Tibial nerve (tissue), 4 donors: ENCODE measurements at regions not wholly inside any gene's neighbourhood (a gene's known extent, or its start where the extent isn't known, plus 50 kb on each side); places are given as distances from the start of the nearest gene placed in this dataset.

Experiments used
- DNase-seq, 2 donors: peaks; one replicate each; pipeline ENCODE4 v3.0.0-alpha.2; 2019; ENCODE audit warnings: low spot score in 2 of 2
- H3K27ac ChIP-seq, 4 donors: fragments of 200-600 bp; sonication (generic) in 3 of 4; one replicate each; pipeline ENCODE4 v1.5.1; 2017 to 2019; ENCODE audit warnings: mild to moderate bottlenecking in 1 of 4
- H3K27me3 ChIP-seq, 2 donors: fragments of 200-600 bp; sonication (generic) in 1 of 2; one replicate each; pipeline versions ENCODE4 v1.5.1 to v1.6.0; 2017 to 2019
- H3K36me3 ChIP-seq, 3 donors: fragments of 200-600 bp; sonication (generic); one replicate each; pipeline ENCODE4 v1.5.1; 2018 to 2019
- H3K4me1 ChIP-seq, 4 donors: fragments of 200-600 bp; sonication (generic) in 3 of 4; one replicate each; pipeline ENCODE4 v1.5.1; 2017 to 2019
- H3K4me3 ChIP-seq, 4 donors: fragments of 200-600 bp; sonication (generic) in 3 of 4; one replicate each; pipeline ENCODE4 v1.5.1; 2017 to 2019; ENCODE audit warnings: mild to moderate bottlenecking in 1 of 4, moderate library complexity in 1 of 4
- H3K9me3 ChIP-seq, 4 donors: fragments of 200-600 bp; sonication (generic) in 3 of 4; one replicate each; pipeline ENCODE4 v1.5.1; 2017 to 2019
- CTCF ChIP-seq, 5 experiments: fragments of 200-600 bp in 3 of 5; fragments of 450-650 bp in 2 of 5; sonication (generic) in 3 of 5; IDR thresholded peaks; one replicate each; pipeline ENCODE4 v1.5.1; 2016 to 2019; ENCODE audit warnings: antibody characterized with exemption in 5 of 5, mild to moderate bottlenecking in 3 of 5, moderate library complexity in 2 of 5
- EP300 ChIP-seq, 2 donors: sonication (generic); formaldehyde crosslinking; IDR thresholded peaks; one replicate each; pipeline ENCODE4 v1.6.1; 2017; ENCODE audit warnings: antibody characterized with exemption in 2 of 2, mild to moderate bottlenecking in 1 of 2
- POLR2A ChIP-seq, 2 donors: fragments of 450-650 bp; IDR thresholded peaks; one replicate each; pipeline ENCODE4 v1.6.1; 2017; ENCODE audit warnings: antibody characterized with exemption in 2 of 2, mild to moderate bottlenecking in 2 of 2, moderate library complexity in 2 of 2
- WGBS, 2 donors: methylation state at CpG; one replicate each; pipeline ENCODE4 v1.1.5; 2018; 5-methylcytosine and 5-hydroxymethylcytosine counted together

- H3K9me3 ChIP-seq: no peaks in the 10 kb centered on the region
- TF ChIP-seq CTCF (IDR thresholded peaks at IDR 0.05) (no peak), POLR2A (IDR thresholded peaks at IDR 0.05) (no peak), EP300 (IDR thresholded peaks at IDR 0.05) (no peak)
- H3K36me3 ChIP-seq: no peaks in the 10 kb centered on the region
- no peak overlapping the region for H3K27ac ChIP-seq
- no peak for DNase-seq
- no peak overlapping the region for H3K4me3 ChIP-seq
- H3K27me3 ChIP-seq: no peaks in the 10 kb centered on the region
- 89 to 92% methylated on average over 3 of the region's 3 CpGs for WGBS, 2 donors
- H3K4me1 ChIP-seq: peaks cover 0 to 37% (median 16%) of the 10 kb centered on the region in 4 donors
These were observed 108.2 kb upstream of the STK17B start for GRCh38 chr2:196279541-196279940.

- 41 to 56% methylated on average over 3 of the region's 3 CpGs for WGBS, 2 donors
- no peak overlapping the region for H3K4me3 ChIP-seq
- H3K27ac ChIP-seq: peak overlapping the region in 2 of 4 donors; percentile 37 to 73
These were observed 112.9 kb upstream of the STK17B start for GRCh38 chr2:196284144-196284844.

GRCh38 chr2:196284866-196285557, 113.6 kb upstream of the STK17B start:
- no peak for DNase-seq
- no peak overlapping the region for H3K4me3 ChIP-seq
- no peaks in the 10 kb centered on the region for H3K9me3 ChIP-seq
- H3K4me1 ChIP-seq: peaks cover 0 to 19% (median 4%) of the 10 kb centered on the region in 4 donors
- H3K27ac ChIP-seq: peak overlapping the region in 2 of 4 donors; percentile 54 to 73
- no peak for TF ChIP-seq POLR2A (IDR thresholded peaks at IDR 0.05)
- TF ChIP-seq CTCF (IDR thresholded peaks at IDR 0.05): no peak
- TF ChIP-seq EP300 (IDR thresholded peaks at IDR 0.05): no peak
- no peaks in the 10 kb centered on the region for H3K36me3 ChIP-seq
- WGBS, 2 donors: 17 to 23% methylated on average over 4 of the region's 4 CpGs
- H3K27me3 ChIP-seq: no peaks in the 10 kb centered on the region

More at GRCh38 chr2:196284144-196284844, 112.9 kb upstream of the STK17B start:
- Histone ChIP-seq H3K36me3 (no peaks in the 10 kb centered on the region), H3K4me1 (peaks cover 0 to 19% (median 4%) of the 10 kb centered on the region in 4 donors), H3K9me3 (no peaks in the 10 kb centered on the region), H3K27me3 (no peaks in the 10 kb centered on the region)
- DNase-seq: peak in 1 of 2 donors; percentile 19
- no peak for TF ChIP-seq CTCF (IDR thresholded peaks at IDR 0.05)
- no peak for TF ChIP-seq POLR2A (IDR thresholded peaks at IDR 0.05)
- no peak for TF ChIP-seq EP300 (IDR thresholded peaks at IDR 0.05)

- H3K27ac ChIP-seq: no peak overlapping the region
- TF ChIP-seq EP300 (IDR thresholded peaks at IDR 0.05) (no peak), POLR2A (IDR thresholded peaks at IDR 0.05) (no peak), CTCF (IDR thresholded peaks at IDR 0.05) (no peak)
- no peaks in the 10 kb centered on the region for H3K27me3 ChIP-seq
- no peak overlapping the region for H3K4me3 ChIP-seq
- no peaks in the 10 kb centered on the region for H3K36me3 ChIP-seq
- H3K9me3 ChIP-seq: no peaks in the 10 kb centered on the region
- H3K4me1 ChIP-seq: peaks cover 0 to 24% (median 4%) of the 10 kb centered on the region in 4 donors
- DNase-seq: no peak
These were observed 115.4 kb upstream of the STK17B start for GRCh38 chr2:196286821-196287220.

GRCh38 chr2:196287523-196287922, 116.1 kb upstream of the STK17B start:
- Histone ChIP-seq H3K4me3 (no peak overlapping the region), H3K9me3 (no peaks in the 10 kb centered on the region), H3K27me3 (no peaks in the 10 kb centered on the region), H3K4me1 (peaks cover 0 to 29% (median 4%) of the 10 kb centered on the region in 4 donors), H3K36me3 (peaks cover 0 to 4% (median 0%) of the 10 kb centered on the region in 3 donors), H3K27ac (no peak overlapping the region)
- 84 to 92% methylated on average over 1 of the region's 1 CpG for WGBS, 2 donors
- no peak for DNase-seq
- no peak for TF ChIP-seq POLR2A (IDR thresholded peaks at IDR 0.05)
- TF ChIP-seq EP300 (IDR thresholded peaks at IDR 0.05): no peak
- TF ChIP-seq CTCF (IDR thresholded peaks at IDR 0.05): no peak
